ENCODE measurements at regions not wholly inside any gene's neighbourhood (a gene's known extent, or its start where the extent isn't known, plus 50 kb on each side); places are given as distances from the start of the nearest gene placed in this dataset.
A peak's percentile ranks its signal among the peaks of the same experiment; 100 is the strongest.

DNA sequence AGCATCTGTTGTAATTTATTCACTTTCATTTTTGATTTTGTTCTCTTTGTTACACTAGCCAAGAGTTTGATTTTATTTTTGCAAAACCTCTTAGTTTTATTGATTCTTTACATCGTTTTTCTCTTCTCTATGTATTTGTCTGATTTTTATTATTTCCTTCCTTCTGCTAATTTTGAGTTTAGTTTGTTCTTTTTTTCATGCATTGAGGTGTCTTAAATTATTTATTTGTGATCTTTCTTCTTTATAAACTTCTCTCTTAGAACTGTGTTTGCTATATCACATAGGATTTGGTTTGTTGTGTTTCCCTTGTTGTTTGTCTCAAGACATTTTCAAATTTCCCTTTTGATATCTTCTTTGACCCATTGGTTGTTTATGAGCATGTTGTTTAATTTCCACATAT is 51.7 kb upstream of the NFKBIA start:
- DNase-seq (ENCODE audit: low spot score) (no peak), ATAC-seq (no peak)
- H3K4me1 Mint-ChIP-seq (ENCODE audit: low read depth in 2 of 2): no peaks in the 10 kb centered on the region
- H3K9me3 Mint-ChIP-seq: peaks cover 7% of the 10 kb centered on the region
- no peak overlapping the region for H3K4me3 Mint-ChIP-seq
- H3K27me3 Mint-ChIP-seq: peaks cover 22 to 26% of the 10 kb centered on the region in 2 donors
- H3K36me3 Mint-ChIP-seq: peaks cover 19% of the 10 kb centered on the region
- no peak overlapping the region for H3K27ac Mint-ChIP-seq

DNA sequence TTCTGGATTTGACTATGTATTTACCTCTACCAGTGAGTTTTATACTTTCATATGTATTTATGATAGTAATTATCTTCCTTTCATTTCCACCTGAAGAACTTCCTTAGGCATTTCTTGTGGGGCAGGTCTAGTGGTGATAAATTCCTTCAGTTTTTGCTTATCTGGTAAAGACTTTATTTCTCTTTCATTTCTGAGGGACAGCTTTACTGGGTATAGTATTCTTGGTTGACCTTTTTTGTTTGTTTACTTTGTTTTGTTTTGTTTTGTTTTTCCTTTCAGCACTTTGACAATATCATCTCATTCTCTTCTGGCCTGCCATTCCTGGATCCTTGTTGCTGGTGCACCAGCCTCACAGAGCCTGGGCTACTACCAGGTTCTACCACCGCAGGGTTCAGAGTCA is 53.9 kb upstream of the NFKBIA start:
- Mint-ChIP-seq H3K27ac (no peak overlapping the region), H3K9me3 (peaks cover 7% of the 10 kb centered on the region), H3K36me3 (peaks cover 19% of the 10 kb centered on the region), H3K27me3 (peaks cover 19 to 26% of the 10 kb centered on the region in 2 donors), H3K4me3 (no peak overlapping the region), H3K4me1 (ENCODE audit: low read depth in 2 of 2) (no peaks in the 10 kb centered on the region)
- DNase-seq (ENCODE audit: low spot score) (no peak), ATAC-seq (no peak)

DNA sequence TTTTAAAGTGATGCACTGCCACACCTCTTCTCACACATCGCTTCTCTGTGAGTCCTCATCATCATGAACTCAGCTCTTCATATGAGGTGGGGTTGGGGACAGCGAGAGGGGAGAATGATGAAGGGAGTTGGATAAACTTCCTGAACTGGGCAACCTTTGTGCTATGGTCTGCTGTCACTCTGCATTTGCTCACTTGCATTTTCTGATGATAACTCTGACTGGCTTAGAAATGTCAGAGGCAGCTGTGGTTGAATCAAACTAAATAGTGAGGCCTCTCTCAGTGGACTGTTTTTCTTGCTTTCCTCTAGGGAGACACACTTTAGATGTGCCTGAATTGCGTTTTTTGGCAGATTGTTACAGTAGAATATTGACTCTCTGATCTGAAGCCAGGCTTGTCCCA is 55.2 kb upstream of the NFKBIA start:
- H3K27me3 Mint-ChIP-seq: peaks cover 22 to 33% of the 10 kb centered on the region in 2 donors
- DNase-seq (ENCODE audit: low spot score): no peak
- no peaks in the 10 kb centered on the region for H3K4me1 Mint-ChIP-seq (ENCODE audit: low read depth in 2 of 2)
- H3K9me3 Mint-ChIP-seq: peaks cover 7% of the 10 kb centered on the region
- H3K36me3 Mint-ChIP-seq: peaks cover 19% of the 10 kb centered on the region
- H3K4me3 Mint-ChIP-seq: no peak overlapping the region
- no peak overlapping the region for H3K27ac Mint-ChIP-seq
- no peak for ATAC-seq

DNA sequence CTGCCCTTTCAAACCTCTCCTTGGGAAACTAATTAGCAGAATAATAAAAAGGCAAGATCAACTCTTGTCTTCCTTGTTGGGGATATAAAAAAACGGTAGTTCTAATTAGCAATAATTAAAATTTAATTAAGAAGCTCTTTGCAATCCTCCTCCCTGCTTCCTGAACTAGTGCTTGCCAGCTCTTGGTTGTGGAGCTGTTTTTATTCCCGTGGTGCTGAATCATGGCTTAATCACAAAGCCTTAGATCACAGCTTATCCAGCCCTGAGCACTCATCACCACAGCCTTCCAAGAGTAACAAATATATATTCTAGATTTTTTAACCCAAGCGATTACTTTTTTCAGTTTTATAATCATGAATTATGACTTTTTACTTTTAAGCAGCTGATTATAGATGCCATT is 63.2 kb upstream of the INSM2 start:
- Mint-ChIP-seq H3K9me3 (no peaks in the 10 kb centered on the region), H3K27ac (no peak overlapping the region), H3K36me3 (no peaks in the 10 kb centered on the region), H3K4me1 (ENCODE audit: low read depth in 2 of 2) (no peaks in the 10 kb centered on the region), H3K4me3 (no peak overlapping the region), H3K27me3 (peaks cover 27 to 59% of the 10 kb centered on the region in 2 donors)
- ATAC-seq: no peak
- no peak for DNase-seq (ENCODE audit: low spot score)

DNA sequence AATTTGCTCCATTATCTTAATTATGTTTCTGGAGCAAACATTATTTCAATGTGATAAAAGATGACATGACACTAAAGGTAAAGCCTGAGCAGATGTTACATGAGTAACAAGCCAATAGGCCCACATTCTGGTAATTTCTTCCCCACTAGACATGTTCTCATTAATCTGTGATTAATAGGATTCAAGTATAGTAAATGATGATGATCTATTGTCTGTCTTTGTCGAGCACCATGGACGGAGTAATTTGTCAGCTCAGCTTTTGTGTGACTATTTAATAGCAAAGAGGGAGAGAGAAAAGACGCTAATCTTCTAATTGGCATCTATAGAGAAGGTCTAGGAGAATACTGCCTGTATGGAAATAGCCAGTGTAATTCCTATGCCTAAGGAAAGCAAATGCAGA is 62.2 kb upstream of the INSM2 start:
- ATAC-seq: no peak
- Mint-ChIP-seq H3K4me1 (ENCODE audit: low read depth in 2 of 2) (no peaks in the 10 kb centered on the region), H3K36me3 (no peaks in the 10 kb centered on the region), H3K9me3 (no peaks in the 10 kb centered on the region), H3K4me3 (no peak overlapping the region), H3K27ac (no peak overlapping the region), H3K27me3 (peaks cover 27 to 59% of the 10 kb centered on the region in 2 donors)
- DNase-seq (ENCODE audit: low spot score): no peak

DNA sequence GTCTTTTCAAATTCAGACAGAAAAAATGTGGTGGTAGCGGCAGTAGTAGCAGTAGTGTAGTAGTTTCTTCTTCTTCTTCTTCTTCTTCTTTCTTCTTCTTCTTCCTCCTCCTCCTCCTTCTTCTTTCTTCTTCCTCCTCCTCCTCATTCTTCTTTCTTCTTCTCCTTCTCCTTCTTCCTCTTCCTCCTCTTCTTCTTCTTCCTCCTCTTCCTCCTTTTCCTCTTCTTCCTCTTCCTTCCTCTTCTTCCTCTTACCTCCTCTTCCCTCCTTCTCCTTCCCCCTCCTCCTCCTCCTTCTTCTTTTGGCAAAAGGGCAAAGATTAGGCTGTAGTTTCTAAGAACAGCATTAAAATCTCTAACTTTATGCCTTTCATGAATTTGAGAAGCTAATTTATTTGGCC is 59.6 kb upstream of the INSM2 start:
- no peak overlapping the region for H3K4me3 Mint-ChIP-seq
- no peak for DNase-seq (ENCODE audit: low spot score)
- H3K27me3 Mint-ChIP-seq: peaks cover 30 to 66% of the 10 kb centered on the region in 2 donors
- no peaks in the 10 kb centered on the region for H3K4me1 Mint-ChIP-seq (ENCODE audit: low read depth in 2 of 2)
- H3K36me3 Mint-ChIP-seq: no peaks in the 10 kb centered on the region
- H3K9me3 Mint-ChIP-seq: no peaks in the 10 kb centered on the region
- ATAC-seq: no peak
- no peak overlapping the region for H3K27ac Mint-ChIP-seq

DNA sequence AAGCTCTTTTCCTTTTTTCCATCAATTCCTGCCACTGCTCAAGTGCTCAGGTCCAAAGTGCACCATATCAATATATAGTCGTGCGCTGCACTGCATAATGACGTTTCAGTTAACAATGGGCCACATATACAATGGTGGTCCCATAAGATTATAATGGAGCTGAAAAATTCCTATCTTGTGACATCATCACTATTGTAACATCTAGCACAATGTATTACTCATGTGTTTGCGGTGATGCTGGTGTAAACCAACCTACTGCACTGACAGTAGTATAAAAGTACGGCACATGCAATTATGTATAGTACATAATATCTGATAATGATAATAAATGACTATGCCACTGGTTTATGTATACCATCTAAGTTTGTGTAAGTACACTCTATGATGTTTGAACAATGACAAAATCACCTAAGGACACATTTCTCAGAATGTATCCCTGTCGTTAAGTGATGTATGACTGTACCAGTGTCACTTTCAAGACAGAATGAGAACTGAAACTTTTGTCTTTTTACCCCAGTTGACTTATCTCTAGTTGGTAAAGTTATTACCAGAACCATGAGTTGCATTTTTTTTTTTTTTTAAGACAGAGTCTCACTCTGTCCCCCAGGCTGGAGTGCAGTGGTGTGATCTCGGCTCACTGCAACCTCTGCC is 53.7 kb upstream of the INSM2 start:
- no peak for DNase-seq (ENCODE audit: low spot score)
- Mint-ChIP-seq H3K4me1 (ENCODE audit: low read depth in 2 of 2) (peaks cover 0 to 6% of the 10 kb centered on the region in 2 donors), H3K27me3 (peaks cover 22 to 45% of the 10 kb centered on the region in 2 donors), H3K36me3 (no peaks in the 10 kb centered on the region), H3K9me3 (no peaks in the 10 kb centered on the region), H3K4me3 (peak overlapping the region; percentile 78), H3K27ac (peak overlapping the region in 1 of 2 donors; percentile 52)
- ATAC-seq: peak; percentile 67 to 91

DNA sequence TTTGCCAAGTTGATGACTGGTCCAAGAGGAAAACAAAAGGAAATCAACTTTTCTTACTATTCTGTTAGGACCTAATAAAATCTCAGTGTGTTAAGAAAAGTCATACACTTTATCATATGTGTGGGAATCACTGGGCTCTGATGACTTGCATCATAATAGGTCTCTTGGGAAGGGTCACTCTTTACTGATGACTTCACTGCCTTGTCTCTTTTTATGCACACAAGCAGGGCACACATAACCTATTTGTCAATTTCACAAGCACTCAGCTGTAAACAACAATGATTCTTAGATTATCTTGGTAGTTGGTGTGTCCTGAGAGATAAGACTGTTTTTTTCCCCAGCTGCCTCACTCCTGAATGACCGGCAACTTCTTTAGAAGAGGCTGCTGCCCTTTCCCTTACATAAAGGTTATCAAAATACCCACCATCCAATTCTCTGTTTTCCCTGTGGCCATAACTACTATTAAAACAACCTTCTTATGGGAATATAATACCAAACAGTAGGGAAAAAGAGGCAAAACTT is 50.9 kb upstream of the INSM2 start:
- DNase-seq (ENCODE audit: low spot score) (no peak), ATAC-seq (no peak)
- peaks cover 0 to 6% of the 10 kb centered on the region in 2 donors for H3K4me1 Mint-ChIP-seq (ENCODE audit: low read depth in 2 of 2)
- no peaks in the 10 kb centered on the region for H3K9me3 Mint-ChIP-seq
- no peaks in the 10 kb centered on the region for H3K36me3 Mint-ChIP-seq
- H3K27ac Mint-ChIP-seq: no peak overlapping the region
- H3K27me3 Mint-ChIP-seq: peaks cover 13 to 33% of the 10 kb centered on the region in 2 donors
- no peak overlapping the region for H3K4me3 Mint-ChIP-seq
